CD14-positive monocyte (primary cell): ENCODE measurements at regions not wholly inside any gene's neighbourhood (a gene's known extent, or its start where the extent isn't known, plus 50 kb on each side); places are given as distances from the start of the nearest gene placed in this dataset.

ENCODE experiments used
- DNase-seq, 3 donors: peaks; one replicate each; pipeline ENCODE4 v3.0.0-alpha.2; 2011 to 2022
- H2AFZ ChIP-seq: 2 replicates; pipeline ENCODE4 v1.6.0; 2012; ENCODE audit warnings: mild to moderate bottlenecking, low read depth, low read length, inconsistent platforms; ENCODE audit not compliant: insufficient read depth, poor library complexity, severe bottlenecking
- H3K27ac ChIP-seq, 2 donors: 1 replicate in 1 of 2; 2 replicates in 1 of 2; pipeline ENCODE4 v1.5.1; 2012 to 2013; ENCODE audit warnings: low read length in 2 of 2, control low read depth in 1 of 2, inconsistent platforms in 1 of 2, low read depth in 1 of 2, mild to moderate bottlenecking in 1 of 2
- H3K27me3 ChIP-seq, 2 donors: one replicate each; pipeline versions ENCODE4 v1.6.0 to v1.6.1; 2011 to 2013; ENCODE audit warnings: low read length in 2 of 2; ENCODE audit not compliant: control insufficient read depth in 2 of 2, insufficient read depth in 2 of 2
- H3K36me3 ChIP-seq, 2 donors: replicated peaks in 1 of 2; 1 replicate in 1 of 2; 2 replicates in 1 of 2; pipeline versions ENCODE4 v1.5.1 to v1.6.1; 2012 to 2013; ENCODE audit warnings: low read length in 2 of 2, control low read depth in 1 of 2, inconsistent platforms in 1 of 2, mild to moderate bottlenecking in 1 of 2; ENCODE audit not compliant: insufficient read depth in 2 of 2, control insufficient read depth in 1 of 2
- H3K4me1 ChIP-seq, 2 donors: 1 replicate in 1 of 2; 2 replicates in 1 of 2; pipeline versions ENCODE4 v1.5.1 to v1.6.1; 2012 to 2013; ENCODE audit warnings: low read length in 2 of 2, control low read depth in 1 of 2, inconsistent platforms in 1 of 2, mild to moderate bottlenecking in 1 of 2, moderate library complexity in 1 of 2; ENCODE audit not compliant: insufficient read depth in 2 of 2, control insufficient read depth in 1 of 2
- H3K4me2 ChIP-seq: replicated peaks from 2 replicates; pipeline ENCODE3; 2012; ENCODE audit warnings: low read length, moderate library complexity, mild to moderate bottlenecking; ENCODE audit not compliant: poor library complexity, severe bottlenecking; ENCODE audit errors: extremely low read depth
- H3K4me3 ChIP-seq, 3 experiments: fragments of 200-600 bp in 1 of 3; sonication (generic) in 1 of 3; replicated peaks in 1 of 3; 1 replicate in 2 of 3; 2 replicates in 1 of 3; pipeline ENCODE4 v1.5.1; 2011 to 2013; ENCODE audit warnings: low read length in 3 of 3, mild to moderate bottlenecking in 3 of 3, control low read depth in 2 of 3, low read depth in 2 of 3, inconsistent platforms in 1 of 3, moderate library complexity in 1 of 3
- H3K79me2 ChIP-seq: 2 replicates; pipeline ENCODE4 v1.6.0; 2012; ENCODE audit warnings: mild to moderate bottlenecking, control low read depth, inconsistent platforms, low read length, moderate library complexity; ENCODE audit not compliant: insufficient read depth
- H3K9ac ChIP-seq: 2 replicates; pipeline ENCODE4 v1.6.0; 2017; ENCODE audit warnings: low read length, mild to moderate bottlenecking; ENCODE audit not compliant: insufficient read depth, poor library complexity, severe bottlenecking
- H3K9me3 ChIP-seq, 2 donors: replicated peaks in 1 of 2; 1 replicate in 1 of 2; 2 replicates in 1 of 2; pipeline versions ENCODE4 v1.5.1 to v1.6.1; 2012 to 2013; ENCODE audit warnings: low read length in 2 of 2, control low read depth in 1 of 2; ENCODE audit not compliant: control insufficient read depth in 1 of 2, insufficient read depth in 1 of 2
- H4K20me1 ChIP-seq: 2 replicates; pipeline ENCODE4 v1.6.0; 2012; ENCODE audit warnings: mild to moderate bottlenecking, low read length, control low read depth, moderate library complexity; ENCODE audit not compliant: insufficient read depth
- H3K27ac Mint-ChIP-seq, 7 donors: one replicate each; pipeline ENCODE4 v1.8.0; 2020; ENCODE audit warnings: mild to moderate bottlenecking in 7 of 7, mixed read lengths in 7 of 7, moderate library complexity in 6 of 7, inconsistent platforms in 2 of 7
- H3K27me3 Mint-ChIP-seq, 3 donors: one replicate each; pipeline ENCODE4 v1.8.0; 2021 to 2022; ENCODE audit warnings: low read depth in 3 of 3, mild to moderate bottlenecking in 3 of 3, mixed read lengths in 3 of 3, moderate library complexity in 3 of 3, inconsistent platforms in 1 of 3
- H3K36me3 Mint-ChIP-seq, 2 donors: one replicate each; pipeline ENCODE4 v1.8.0; 2020; ENCODE audit warnings: mixed read lengths in 2 of 2, inconsistent platforms in 1 of 2, mild to moderate bottlenecking in 1 of 2
- H3K4me1 Mint-ChIP-seq: one replicate; pipeline ENCODE4 v1.8.0; 2020; ENCODE audit warnings: mild to moderate bottlenecking, mixed read lengths
- H3K4me3 Mint-ChIP-seq, 2 donors: one replicate each; pipeline ENCODE4 v1.8.0; 2020; ENCODE audit warnings: mild to moderate bottlenecking in 2 of 2, mixed read lengths in 2 of 2, moderate library complexity in 1 of 2
- H3K9me3 Mint-ChIP-seq, 7 donors: one replicate each; pipeline ENCODE4 v1.8.0; 2020 to 2022; ENCODE audit warnings: mixed read lengths in 7 of 7, mild to moderate bottlenecking in 6 of 7, moderate library complexity in 6 of 7, inconsistent platforms in 2 of 7
- WGBS: methylation state at CpG from one replicate; pipeline ENCODE4 v1.1.5; 2013; ENCODE audit warnings: missing lambda C conversion rate; ENCODE audit not compliant: insufficient coverage; 5-methylcytosine and 5-hydroxymethylcytosine counted together
- intact Hi-C, 2 donors: fragments of 100-400 bp; cut with micrococcal nuclease; formaldehyde crosslinking; loops; one replicate each; pipeline versions ENCODE4 v1.15.0 to v1.15.1; 2023
- TF ChIP-seq, protein P1 (sequence below): fragments of 200-600 bp; IDR thresholded peaks from one replicate; pipeline ENCODE4 v1.8.0; 2022; ENCODE audit warnings: antibody characterized with exemption, mild to moderate bottlenecking

- H4K20me1 ChIP-seq, result no peaks in the 10 kb centered on the region
- no CpG with 5 or more reads among the region's 2 CpGs for WGBS
Measured at GRCh38 chr9:115306865-115307264, 188.9 kb upstream of the TNC start.

GRCh38 chr9:115313545-115313944, 195.6 kb upstream of the TNC start:
- Histone ChIP-seq H2AFZ (no peak overlapping the region), H3K9me3 (no peaks in the 10 kb centered on the region), H3K4me3 (no peak overlapping the region), H3K4me1 (no peaks in the 10 kb centered on the region), H3K36me3 (no peaks in the 10 kb centered on the region), H3K27me3 (no peaks in the 10 kb centered on the region), H3K27ac (no peak overlapping the region), H3K9ac (no peak overlapping the region), H4K20me1 (no peaks in the 10 kb centered on the region), H3K4me2 (no peak overlapping the region), H3K79me2 (no peaks in the 10 kb centered on the region)
- Mint-ChIP-seq H3K36me3 (no peaks in the 10 kb centered on the region), H3K27ac (no peak overlapping the region), H3K4me3 (no peak overlapping the region), H3K4me1 (no peaks in the 10 kb centered on the region), H3K27me3 (peaks cover 0 to 3% (median 1%) of the 10 kb centered on the region in 3 donors), H3K9me3 (peaks cover 0 to 12% (median 5%) of the 10 kb centered on the region in 7 donors)
- intact Hi-C loops, result no loop called here
- DNase-seq, result no peak
- TF ChIP-seq, protein P1, sequence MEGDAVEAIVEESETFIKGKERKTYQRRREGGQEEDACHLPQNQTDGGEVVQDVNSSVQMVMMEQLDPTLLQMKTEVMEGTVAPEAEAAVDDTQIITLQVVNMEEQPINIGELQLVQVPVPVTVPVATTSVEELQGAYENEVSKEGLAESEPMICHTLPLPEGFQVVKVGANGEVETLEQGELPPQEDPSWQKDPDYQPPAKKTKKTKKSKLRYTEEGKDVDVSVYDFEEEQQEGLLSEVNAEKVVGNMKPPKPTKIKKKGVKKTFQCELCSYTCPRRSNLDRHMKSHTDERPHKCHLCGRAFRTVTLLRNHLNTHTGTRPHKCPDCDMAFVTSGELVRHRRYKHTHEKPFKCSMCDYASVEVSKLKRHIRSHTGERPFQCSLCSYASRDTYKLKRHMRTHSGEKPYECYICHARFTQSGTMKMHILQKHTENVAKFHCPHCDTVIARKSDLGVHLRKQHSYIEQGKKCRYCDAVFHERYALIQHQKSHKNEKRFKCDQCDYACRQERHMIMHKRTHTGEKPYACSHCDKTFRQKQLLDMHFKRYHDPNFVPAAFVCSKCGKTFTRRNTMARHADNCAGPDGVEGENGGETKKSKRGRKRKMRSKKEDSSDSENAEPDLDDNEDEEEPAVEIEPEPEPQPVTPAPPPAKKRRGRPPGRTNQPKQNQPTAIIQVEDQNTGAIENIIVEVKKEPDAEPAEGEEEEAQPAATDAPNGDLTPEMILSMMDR, result no peak

More at GRCh38 chr9:115306865-115307264, 188.9 kb upstream of the TNC start:
- H3K9me3 Mint-ChIP-seq, result peaks cover 0 to 7% (median 2%) of the 10 kb centered on the region in 7 donors
- no peak overlapping the region for H2AFZ ChIP-seq
- H3K36me3 Mint-ChIP-seq, result no peaks in the 10 kb centered on the region
- H3K27ac ChIP-seq, result no peak overlapping the region
- no peaks in the 10 kb centered on the region for H3K36me3 ChIP-seq
- no peaks in the 10 kb centered on the region for H3K9me3 ChIP-seq
- no peaks in the 10 kb centered on the region for H3K4me1 Mint-ChIP-seq
- H3K27ac Mint-ChIP-seq, result no peak overlapping the region
- H3K4me3 Mint-ChIP-seq, result no peak overlapping the region
- DNase-seq, result no peak
- H3K27me3 Mint-ChIP-seq, result peaks cover 0 to 1% (median 0%) of the 10 kb centered on the region in 3 donors
- intact Hi-C loops, result no loop called here
- no peaks in the 10 kb centered on the region for H3K4me1 ChIP-seq
- no peak overlapping the region for H3K4me3 ChIP-seq
- no peaks in the 10 kb centered on the region for H3K79me2 ChIP-seq
- TF ChIP-seq, protein P1, result no peak
- no peak overlapping the region for H3K9ac ChIP-seq
- no peak overlapping the region for H3K4me2 ChIP-seq
- no peaks in the 10 kb centered on the region for H3K27me3 ChIP-seq
